Astrocyte (in vitro differentiated cells and primary cell): ENCODE measurements at regions not wholly inside any gene's neighbourhood (a gene's known extent, or its start where the extent isn't known, plus 50 kb on each side); places are given as distances from the start of the nearest gene placed in this dataset.

Experiments used
- EZH2 ChIP-seq: IDR thresholded peaks from 2 replicates; pipeline ENCODE4 v1.6.1; 2012; ENCODE audit warnings: mild to moderate bottlenecking, low read length, inconsistent platforms; ENCODE audit not compliant: insufficient read depth
- TF ChIP-seq, protein P1 (sequence below): IDR thresholded peaks from 2 replicates; pipeline ENCODE4 v1.5.1; 2011; ENCODE audit warnings: low read depth, mild to moderate bottlenecking, inconsistent platforms, low read length, moderate library complexity; ENCODE audit not compliant: insufficient read depth

DNA sequence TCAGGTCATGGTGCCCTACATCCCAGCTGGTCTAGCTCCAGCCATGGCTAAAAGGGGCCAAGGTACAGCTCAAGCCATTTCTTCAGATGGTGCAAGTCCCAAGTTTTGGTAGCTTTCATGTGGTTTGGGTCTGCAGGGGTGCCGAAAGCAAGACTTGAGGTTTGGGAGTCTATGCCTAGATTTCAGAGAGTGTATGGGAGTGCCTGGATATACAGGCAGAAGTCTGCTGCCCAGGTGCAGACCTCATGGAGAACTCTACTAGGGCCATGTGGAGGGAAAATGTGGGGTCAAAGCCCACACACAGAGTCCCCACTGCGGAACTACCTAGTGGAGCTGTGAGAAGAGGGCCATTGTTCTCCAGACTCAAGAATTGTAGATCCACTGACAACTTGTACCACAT is 1000.9 kb upstream of the ADGRB3 start:
- TF ChIP-seq, protein P1, sequence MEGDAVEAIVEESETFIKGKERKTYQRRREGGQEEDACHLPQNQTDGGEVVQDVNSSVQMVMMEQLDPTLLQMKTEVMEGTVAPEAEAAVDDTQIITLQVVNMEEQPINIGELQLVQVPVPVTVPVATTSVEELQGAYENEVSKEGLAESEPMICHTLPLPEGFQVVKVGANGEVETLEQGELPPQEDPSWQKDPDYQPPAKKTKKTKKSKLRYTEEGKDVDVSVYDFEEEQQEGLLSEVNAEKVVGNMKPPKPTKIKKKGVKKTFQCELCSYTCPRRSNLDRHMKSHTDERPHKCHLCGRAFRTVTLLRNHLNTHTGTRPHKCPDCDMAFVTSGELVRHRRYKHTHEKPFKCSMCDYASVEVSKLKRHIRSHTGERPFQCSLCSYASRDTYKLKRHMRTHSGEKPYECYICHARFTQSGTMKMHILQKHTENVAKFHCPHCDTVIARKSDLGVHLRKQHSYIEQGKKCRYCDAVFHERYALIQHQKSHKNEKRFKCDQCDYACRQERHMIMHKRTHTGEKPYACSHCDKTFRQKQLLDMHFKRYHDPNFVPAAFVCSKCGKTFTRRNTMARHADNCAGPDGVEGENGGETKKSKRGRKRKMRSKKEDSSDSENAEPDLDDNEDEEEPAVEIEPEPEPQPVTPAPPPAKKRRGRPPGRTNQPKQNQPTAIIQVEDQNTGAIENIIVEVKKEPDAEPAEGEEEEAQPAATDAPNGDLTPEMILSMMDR = no peak
- no peak for TF ChIP-seq EZH2
